ENCODE measurements at regions not wholly inside any gene's neighbourhood (a gene's known extent, or its start where the extent isn't known, plus 50 kb on each side); places are given as distances from the start of the nearest gene placed in this dataset.

DNA sequence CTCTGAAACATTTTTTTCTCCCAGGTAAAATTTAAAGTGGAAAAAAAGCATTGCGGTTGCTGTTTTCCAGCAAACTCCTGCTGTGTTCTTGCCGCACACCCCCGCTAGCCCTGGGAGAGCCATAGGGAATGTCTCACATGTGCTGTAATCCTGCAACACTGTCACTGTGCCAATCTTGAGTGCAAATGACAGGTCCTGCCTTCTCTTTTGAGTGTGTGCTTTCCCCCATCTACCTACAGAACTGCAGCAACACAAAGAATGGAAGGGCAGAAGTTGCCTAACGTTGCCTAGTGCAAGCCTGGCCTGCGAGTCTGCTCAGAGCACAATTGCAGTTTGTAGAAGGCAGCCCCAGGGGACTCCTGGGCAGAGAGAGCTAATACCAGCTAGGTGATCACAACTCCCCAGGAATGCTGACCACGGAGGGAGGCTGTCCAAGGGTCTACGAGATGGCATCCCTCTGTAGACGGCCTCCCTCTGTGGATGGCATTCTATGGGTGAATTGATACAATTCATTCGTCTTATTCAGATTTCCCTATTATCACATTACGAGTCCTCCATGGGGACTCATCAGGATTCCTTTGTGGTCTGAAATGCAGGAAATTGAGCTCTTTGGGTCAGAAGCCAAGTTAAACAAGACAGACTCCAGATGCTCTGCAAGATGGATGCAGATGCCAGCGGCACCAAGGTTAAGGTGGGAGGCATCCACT is 172.6 kb upstream of the S1PR3 start:
- TF ChIP-seq, protein P1, sequence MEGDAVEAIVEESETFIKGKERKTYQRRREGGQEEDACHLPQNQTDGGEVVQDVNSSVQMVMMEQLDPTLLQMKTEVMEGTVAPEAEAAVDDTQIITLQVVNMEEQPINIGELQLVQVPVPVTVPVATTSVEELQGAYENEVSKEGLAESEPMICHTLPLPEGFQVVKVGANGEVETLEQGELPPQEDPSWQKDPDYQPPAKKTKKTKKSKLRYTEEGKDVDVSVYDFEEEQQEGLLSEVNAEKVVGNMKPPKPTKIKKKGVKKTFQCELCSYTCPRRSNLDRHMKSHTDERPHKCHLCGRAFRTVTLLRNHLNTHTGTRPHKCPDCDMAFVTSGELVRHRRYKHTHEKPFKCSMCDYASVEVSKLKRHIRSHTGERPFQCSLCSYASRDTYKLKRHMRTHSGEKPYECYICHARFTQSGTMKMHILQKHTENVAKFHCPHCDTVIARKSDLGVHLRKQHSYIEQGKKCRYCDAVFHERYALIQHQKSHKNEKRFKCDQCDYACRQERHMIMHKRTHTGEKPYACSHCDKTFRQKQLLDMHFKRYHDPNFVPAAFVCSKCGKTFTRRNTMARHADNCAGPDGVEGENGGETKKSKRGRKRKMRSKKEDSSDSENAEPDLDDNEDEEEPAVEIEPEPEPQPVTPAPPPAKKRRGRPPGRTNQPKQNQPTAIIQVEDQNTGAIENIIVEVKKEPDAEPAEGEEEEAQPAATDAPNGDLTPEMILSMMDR (IDR thresholded peaks at IDR 0.05; ENCODE audit: control insufficient read depth, extremely low read depth, insufficient read depth), result no peak
- DNase-seq (ENCODE audit: low read depth), result no peak
- H3K4me3 ChIP-seq (ENCODE audit: low read depth, low read length), result no peak overlapping the region

DNA sequence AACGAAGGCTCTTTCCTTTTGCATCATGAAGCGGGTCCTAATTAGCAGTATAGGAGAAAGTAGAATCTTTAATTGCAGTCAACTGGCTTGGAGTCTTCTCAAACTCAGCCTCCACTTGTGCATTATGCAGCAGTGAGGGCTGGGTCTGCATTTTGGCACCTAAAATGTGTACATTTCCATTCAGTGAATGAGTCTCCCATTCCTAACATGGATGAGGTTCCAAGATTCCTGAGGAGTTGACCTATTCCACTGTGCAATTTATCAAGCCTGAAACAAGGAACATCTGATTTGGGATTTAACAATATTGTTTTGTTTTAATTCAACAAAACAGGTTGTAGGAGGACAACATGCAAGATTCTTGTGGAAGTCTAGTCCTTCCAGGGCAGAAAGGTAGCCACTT is 171.8 kb upstream of the S1PR3 start:
- H3K4me3 ChIP-seq (ENCODE audit: low read depth, low read length), result no peak overlapping the region
- no peak for DNase-seq (ENCODE audit: low read depth)
- TF ChIP-seq, protein P1 (IDR thresholded peaks at IDR 0.05; ENCODE audit: control insufficient read depth, extremely low read depth, insufficient read depth), result no peak

DNA sequence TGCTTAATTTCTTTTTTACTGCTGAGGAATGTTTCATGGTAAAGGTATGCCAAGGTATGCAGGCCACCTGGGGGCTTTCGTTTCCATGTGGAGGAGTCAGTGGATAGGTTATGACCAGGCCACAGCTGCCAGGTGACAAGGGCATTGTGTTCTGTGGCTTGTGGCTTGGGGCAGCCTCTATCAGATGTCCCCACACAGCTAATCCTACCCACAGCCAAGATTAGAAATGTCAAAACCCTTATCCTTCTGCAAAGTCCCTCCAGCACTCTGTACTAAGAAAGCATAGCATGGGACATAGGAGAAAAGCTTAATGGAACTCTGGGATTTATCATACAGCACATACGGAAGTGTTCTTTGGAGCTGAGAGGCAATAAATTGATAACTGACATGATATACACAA is 171.2 kb upstream of the S1PR3 start:
- TF ChIP-seq, protein P1 (IDR thresholded peaks at IDR 0.05; ENCODE audit: control insufficient read depth, extremely low read depth, insufficient read depth), result no peak
- DNase-seq (ENCODE audit: low read depth), result no peak
- H3K4me3 ChIP-seq (ENCODE audit: low read depth, low read length), result no peak overlapping the region

DNA sequence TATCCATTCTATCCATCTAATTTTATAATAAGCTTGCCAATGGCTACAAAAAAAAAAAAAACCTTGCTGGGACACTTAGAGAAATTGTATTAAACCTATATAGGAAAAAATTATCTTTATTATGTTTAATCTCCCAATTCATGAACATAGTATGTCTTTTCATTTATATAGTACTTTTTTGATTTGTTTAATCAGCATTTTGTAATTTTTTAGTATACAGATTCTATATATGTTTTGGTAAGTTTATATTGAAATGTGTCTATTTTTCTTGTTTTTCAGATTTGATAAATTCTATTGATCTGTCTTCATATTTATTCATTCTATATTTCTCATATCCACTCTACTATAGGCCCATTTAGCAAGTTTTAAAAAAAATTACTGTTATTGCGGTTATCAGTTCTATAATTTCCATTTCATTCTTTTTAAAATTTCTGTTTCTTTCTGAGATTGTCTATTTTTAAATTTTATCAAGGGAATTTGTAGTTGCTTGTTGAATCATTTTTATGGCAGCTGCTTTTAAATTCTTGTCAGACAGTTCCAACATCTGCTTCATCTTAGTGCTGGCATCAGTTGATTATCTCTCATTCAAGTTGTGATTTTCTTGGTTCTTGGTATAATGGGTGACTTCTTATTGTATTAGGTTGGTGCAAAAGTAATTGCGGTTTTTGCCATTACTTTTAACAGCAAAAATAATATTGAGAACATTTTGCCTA is 170.1 kb upstream of the S1PR3 start:
- H3K4me3 ChIP-seq (ENCODE audit: low read depth, low read length), result no peak overlapping the region
- no peak for DNase-seq (ENCODE audit: low read depth)
- TF ChIP-seq, protein P1 (IDR thresholded peaks at IDR 0.05; ENCODE audit: control insufficient read depth, extremely low read depth, insufficient read depth), result no peak

DNA sequence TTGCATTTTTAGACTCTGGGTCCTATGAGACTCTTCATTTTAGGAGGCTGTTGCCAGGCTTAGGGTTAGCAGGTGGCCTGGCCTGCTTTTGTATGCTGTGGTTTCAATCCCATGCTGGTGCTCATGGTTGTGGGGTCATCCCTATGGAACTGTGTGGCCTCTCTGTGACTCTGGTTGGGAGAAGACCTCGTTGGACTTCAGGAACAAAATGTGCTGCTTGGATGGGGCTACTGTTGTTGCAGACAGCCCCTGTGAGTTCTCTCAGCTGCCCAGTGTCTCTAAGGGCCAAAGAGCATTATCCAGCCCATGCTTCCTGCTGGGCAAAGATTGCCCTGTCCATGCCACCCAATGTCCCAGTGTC is 169.5 kb upstream of the S1PR3 start:
- DNase-seq (ENCODE audit: low read depth), result no peak

DNA sequence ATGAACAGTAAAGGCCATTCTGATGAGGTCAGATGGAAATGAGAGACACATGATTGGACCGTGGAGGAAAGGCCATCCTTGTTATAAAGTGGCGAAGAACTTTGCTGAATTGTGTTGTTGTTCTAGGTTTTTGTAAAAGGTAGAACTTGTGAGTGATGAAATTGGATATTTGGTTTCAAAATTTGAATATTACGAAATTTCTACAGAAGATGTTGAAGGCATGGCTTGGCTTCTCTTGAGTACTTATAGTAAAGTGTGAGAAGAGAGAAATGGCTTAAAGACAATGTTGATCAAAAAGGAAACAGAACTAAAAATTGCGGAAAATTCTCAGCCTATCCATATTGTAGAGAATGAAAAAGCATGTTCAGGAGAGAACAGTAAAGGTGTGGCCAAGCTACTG is 166.6 kb upstream of the S1PR3 start:
- TF ChIP-seq, protein P1 (IDR thresholded peaks at IDR 0.05; ENCODE audit: control insufficient read depth, extremely low read depth, insufficient read depth), result no peak
- no peak overlapping the region for H3K4me3 ChIP-seq (ENCODE audit: low read depth, low read length)
- no peak for DNase-seq (ENCODE audit: low read depth)

More for the DNA sequence above, 169.5 kb upstream of the S1PR3 start:
- TF ChIP-seq, protein P1 (IDR thresholded peaks at IDR 0.05; ENCODE audit: control insufficient read depth, extremely low read depth, insufficient read depth), result no peak
- H3K4me3 ChIP-seq (ENCODE audit: low read depth, low read length), result no peak overlapping the region
